Astrocyte (in vitro differentiated cells and primary cell): ENCODE measurements at regions not wholly inside any gene's neighbourhood (a gene's known extent, or its start where the extent isn't known, plus 50 kb on each side); places are given as distances from the start of the nearest gene placed in this dataset.

Experiments
- EZH2 ChIP-seq: IDR thresholded peaks from 2 replicates; pipeline ENCODE4 v1.6.1; 2012; ENCODE audit warnings: mild to moderate bottlenecking, low read length, inconsistent platforms; ENCODE audit not compliant: insufficient read depth
- TF ChIP-seq, protein P1 (sequence below): IDR thresholded peaks from 2 replicates; pipeline ENCODE4 v1.5.1; 2011; ENCODE audit warnings: low read depth, mild to moderate bottlenecking, inconsistent platforms, low read length, moderate library complexity; ENCODE audit not compliant: insufficient read depth

DNA sequence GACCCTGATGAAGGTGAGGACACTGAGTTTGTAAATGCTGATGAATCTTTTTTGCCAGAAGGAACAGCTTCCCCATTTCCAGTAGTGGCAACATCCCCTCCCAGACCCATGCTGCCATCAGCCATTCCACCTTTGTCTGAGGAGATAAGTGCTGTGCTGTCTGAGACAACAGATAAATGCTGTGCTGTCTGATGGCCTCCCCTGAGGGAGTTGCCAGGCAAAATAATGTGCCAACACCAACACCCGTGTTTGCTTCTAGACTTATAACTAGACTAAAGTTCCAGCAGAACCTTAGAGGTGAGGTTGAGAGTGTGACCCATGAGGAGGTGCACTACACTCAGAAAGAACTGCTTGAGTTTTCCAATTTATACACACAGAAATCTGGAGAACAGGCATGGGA lies 349.5 kb downstream of the C12orf75 start:
- TF ChIP-seq, protein P1, sequence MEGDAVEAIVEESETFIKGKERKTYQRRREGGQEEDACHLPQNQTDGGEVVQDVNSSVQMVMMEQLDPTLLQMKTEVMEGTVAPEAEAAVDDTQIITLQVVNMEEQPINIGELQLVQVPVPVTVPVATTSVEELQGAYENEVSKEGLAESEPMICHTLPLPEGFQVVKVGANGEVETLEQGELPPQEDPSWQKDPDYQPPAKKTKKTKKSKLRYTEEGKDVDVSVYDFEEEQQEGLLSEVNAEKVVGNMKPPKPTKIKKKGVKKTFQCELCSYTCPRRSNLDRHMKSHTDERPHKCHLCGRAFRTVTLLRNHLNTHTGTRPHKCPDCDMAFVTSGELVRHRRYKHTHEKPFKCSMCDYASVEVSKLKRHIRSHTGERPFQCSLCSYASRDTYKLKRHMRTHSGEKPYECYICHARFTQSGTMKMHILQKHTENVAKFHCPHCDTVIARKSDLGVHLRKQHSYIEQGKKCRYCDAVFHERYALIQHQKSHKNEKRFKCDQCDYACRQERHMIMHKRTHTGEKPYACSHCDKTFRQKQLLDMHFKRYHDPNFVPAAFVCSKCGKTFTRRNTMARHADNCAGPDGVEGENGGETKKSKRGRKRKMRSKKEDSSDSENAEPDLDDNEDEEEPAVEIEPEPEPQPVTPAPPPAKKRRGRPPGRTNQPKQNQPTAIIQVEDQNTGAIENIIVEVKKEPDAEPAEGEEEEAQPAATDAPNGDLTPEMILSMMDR: no peak
- TF ChIP-seq EZH2: no peak
